Chondrocyte (in vitro differentiated cells): ENCODE measurements at regions not wholly inside any gene's neighbourhood (a gene's known extent, or its start where the extent isn't known, plus 50 kb on each side); places are given as distances from the start of the nearest gene placed in this dataset.

Experiments
- DNase-seq: peaks from one replicate; pipeline ENCODE4 v3.0.0; 2021; ENCODE audit warnings: mixed read lengths, low spot score
- H3K27ac Mint-ChIP-seq: one replicate; pipeline ENCODE4 v1.8.0; 2021; ENCODE audit warnings: mild to moderate bottlenecking, moderate library complexity, mixed read lengths; ENCODE audit not compliant: unreplicated experiment
- H3K27me3 Mint-ChIP-seq: 2 replicates; pipeline ENCODE4 v1.8.0; 2021; ENCODE audit warnings: low read depth, mixed read lengths
- H3K36me3 Mint-ChIP-seq: 2 replicates; pipeline ENCODE4 v1.8.0; 2021; ENCODE audit warnings: low read depth, mixed read lengths
- H3K4me1 Mint-ChIP-seq: 2 replicates; pipeline ENCODE4 v1.8.0; 2021; ENCODE audit warnings: low read depth, mild to moderate bottlenecking, mixed read lengths
- H3K4me3 Mint-ChIP-seq: one replicate; pipeline ENCODE4 v1.8.0; 2021; ENCODE audit warnings: mild to moderate bottlenecking, moderate library complexity, mixed read lengths; ENCODE audit not compliant: unreplicated experiment
- H3K9me3 Mint-ChIP-seq: 2 replicates; pipeline ENCODE4 v1.8.0; 2021; ENCODE audit warnings: low read depth, mixed read lengths
- TF ChIP-seq, protein P1 (sequence below): fragments of 200-600 bp; sonication (generic); IDR thresholded peaks from 2 replicates; pipeline ENCODE4 v1.5.0; 2021; ENCODE audit warnings: antibody characterized with exemption, mild to moderate bottlenecking, moderate library complexity

DNA sequence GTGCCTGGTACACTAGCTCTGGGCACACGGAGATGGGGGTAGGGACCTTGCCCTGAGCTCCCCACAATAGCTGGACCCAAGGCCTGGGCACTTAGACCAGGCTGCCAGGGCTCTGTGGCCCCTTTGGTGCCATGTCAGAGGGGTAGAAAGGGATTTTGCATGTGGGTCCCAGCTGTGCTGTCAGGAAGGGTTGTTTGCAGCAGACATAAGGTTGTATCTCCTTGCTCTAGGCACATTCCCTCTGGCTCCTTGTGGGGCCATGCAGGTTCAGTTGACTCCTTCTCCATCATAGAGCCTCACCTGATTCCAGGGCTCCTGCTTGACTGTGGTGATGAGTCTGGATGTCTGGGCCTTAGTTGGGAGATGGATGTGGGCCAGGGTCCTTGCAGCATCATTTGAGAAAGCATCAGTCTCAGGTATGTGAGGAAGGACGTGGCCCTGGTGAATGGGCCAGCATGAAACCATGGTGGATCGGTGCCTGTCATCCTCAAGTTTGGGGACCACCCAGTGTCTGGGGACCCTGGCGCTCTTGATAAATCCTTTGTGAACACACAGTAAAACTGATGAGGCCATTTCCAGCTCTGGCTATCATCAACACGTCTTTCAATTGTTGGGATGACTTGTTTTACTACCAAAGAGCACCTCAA lies 461.9 kb upstream of the HS6ST1 start:
- Mint-ChIP-seq H3K27ac (no peak overlapping the region), H3K27me3 (peaks cover 23% of the 10 kb centered on the region), H3K9me3 (no peaks in the 10 kb centered on the region), H3K4me3 (no peak overlapping the region), H3K36me3 (no peaks in the 10 kb centered on the region), H3K4me1 (no peaks in the 10 kb centered on the region)
- no peak for DNase-seq
- TF ChIP-seq, protein P1, sequence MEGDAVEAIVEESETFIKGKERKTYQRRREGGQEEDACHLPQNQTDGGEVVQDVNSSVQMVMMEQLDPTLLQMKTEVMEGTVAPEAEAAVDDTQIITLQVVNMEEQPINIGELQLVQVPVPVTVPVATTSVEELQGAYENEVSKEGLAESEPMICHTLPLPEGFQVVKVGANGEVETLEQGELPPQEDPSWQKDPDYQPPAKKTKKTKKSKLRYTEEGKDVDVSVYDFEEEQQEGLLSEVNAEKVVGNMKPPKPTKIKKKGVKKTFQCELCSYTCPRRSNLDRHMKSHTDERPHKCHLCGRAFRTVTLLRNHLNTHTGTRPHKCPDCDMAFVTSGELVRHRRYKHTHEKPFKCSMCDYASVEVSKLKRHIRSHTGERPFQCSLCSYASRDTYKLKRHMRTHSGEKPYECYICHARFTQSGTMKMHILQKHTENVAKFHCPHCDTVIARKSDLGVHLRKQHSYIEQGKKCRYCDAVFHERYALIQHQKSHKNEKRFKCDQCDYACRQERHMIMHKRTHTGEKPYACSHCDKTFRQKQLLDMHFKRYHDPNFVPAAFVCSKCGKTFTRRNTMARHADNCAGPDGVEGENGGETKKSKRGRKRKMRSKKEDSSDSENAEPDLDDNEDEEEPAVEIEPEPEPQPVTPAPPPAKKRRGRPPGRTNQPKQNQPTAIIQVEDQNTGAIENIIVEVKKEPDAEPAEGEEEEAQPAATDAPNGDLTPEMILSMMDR, result no peak

DNA sequence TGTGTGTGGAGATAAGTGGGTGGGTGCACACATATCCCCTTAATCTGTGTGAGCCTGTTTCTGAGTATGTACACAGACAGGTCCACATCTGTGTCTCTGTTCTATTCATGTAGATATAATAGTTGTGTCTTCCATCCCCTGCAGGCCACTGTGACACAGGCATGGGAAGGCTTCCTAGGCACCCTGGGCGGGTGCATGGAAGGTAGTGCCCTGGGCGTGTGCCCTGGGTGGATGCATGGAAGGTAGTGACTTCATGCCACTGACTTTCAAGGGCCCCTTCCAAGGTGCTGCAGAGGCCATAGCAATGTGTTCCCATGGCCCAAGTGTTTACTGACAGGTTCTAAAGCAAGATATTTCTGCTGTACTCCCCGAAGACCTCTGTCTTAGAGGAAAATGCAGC lies 462.5 kb upstream of the HS6ST1 start:
- H3K4me3 Mint-ChIP-seq, result no peak overlapping the region
- TF ChIP-seq, protein P1, result no peak
- no peak for DNase-seq
- no peak overlapping the region for H3K27ac Mint-ChIP-seq
- no peaks in the 10 kb centered on the region for H3K9me3 Mint-ChIP-seq
- no peaks in the 10 kb centered on the region for H3K36me3 Mint-ChIP-seq
- no peaks in the 10 kb centered on the region for H3K4me1 Mint-ChIP-seq
- H3K27me3 Mint-ChIP-seq, result peaks cover 19% of the 10 kb centered on the region

- Mint-ChIP-seq H3K4me1 (no peaks in the 10 kb centered on the region), H3K4me3 (no peak overlapping the region), H3K27ac (no peak overlapping the region), H3K9me3 (no peaks in the 10 kb centered on the region), H3K36me3 (no peaks in the 10 kb centered on the region), H3K27me3 (peaks cover 13% of the 10 kb centered on the region)
- TF ChIP-seq, protein P1, result no peak
- no peak for DNase-seq
These were observed 463.1 kb upstream of the HS6ST1 start for GRCh38 chr2:128781585-128782385.

GRCh38 chr2:128782411-128783192 lies 463.9 kb upstream of the HS6ST1 start:
- no peaks in the 10 kb centered on the region for H3K4me1 Mint-ChIP-seq
- TF ChIP-seq, protein P1, result no peak
- DNase-seq, result no peak
- H3K4me3 Mint-ChIP-seq, result no peak overlapping the region
- H3K27me3 Mint-ChIP-seq, result peaks cover 15% of the 10 kb centered on the region
- no peaks in the 10 kb centered on the region for H3K36me3 Mint-ChIP-seq
- H3K9me3 Mint-ChIP-seq, result no peaks in the 10 kb centered on the region
- H3K27ac Mint-ChIP-seq, result no peak overlapping the region

DNA sequence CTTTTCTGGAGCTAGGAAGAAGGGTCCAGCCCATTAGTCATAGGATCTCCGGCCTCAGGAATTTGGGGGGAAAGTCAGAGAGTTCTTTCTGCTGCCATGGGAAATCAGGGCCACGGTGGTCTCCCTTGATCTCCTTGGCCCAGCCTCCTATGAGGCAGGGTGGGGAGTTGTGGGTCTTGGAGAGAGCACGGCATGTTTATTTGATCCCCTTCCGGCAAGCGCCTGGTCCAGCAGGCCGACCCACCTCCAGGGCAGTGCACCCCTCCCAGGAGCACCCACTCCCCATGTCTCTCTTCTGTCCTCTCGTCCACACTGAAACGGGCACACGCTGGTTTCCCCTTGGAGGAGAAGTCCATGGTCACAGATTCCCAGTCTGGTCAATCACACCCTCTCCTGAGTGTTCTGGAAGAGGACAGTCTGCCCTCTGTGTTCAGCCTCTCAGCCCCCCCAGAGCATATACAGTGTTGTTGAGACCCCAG lies 464.6 kb upstream of the HS6ST1 start:
- Mint-ChIP-seq H3K4me3 (no peak overlapping the region), H3K27ac (no peak overlapping the region), H3K9me3 (no peaks in the 10 kb centered on the region), H3K4me1 (no peaks in the 10 kb centered on the region), H3K27me3 (peaks cover 10% of the 10 kb centered on the region), H3K36me3 (no peaks in the 10 kb centered on the region)
- no peak for DNase-seq
- TF ChIP-seq, protein P1, result no peak
